ENCODE measurements at regions not wholly inside any gene's neighbourhood (a gene's known extent, or its start where the extent isn't known, plus 50 kb on each side); places are given as distances from the start of the nearest gene placed in this dataset.

GRCh38 chr2:129861666-129862288 is 117.7 kb upstream of the RAB6C start:
- TF ChIP-seq EZH2 (IDR thresholded peaks at IDR 0.05; ENCODE audit: borderline replicate concordance) (no peak), EZH2phosphoT487 (IDR thresholded peaks at IDR 0.05; ENCODE audit: low read depth, severe bottlenecking, unreplicated experiment) (no peak), CTCF (IDR thresholded peaks at IDR 0.05; ENCODE audit: poor library complexity) (no peak)
- Histone ChIP-seq H3K4me2 (no peak overlapping the region), H3K4me3 (no peak overlapping the region), H3K27me3 (no peaks in the 10 kb centered on the region), H3K4me1 (ENCODE audit: insufficient read depth) (no peaks in the 10 kb centered on the region), H4K20me1 (ENCODE audit: insufficient read depth, poor library complexity, severe bottlenecking) (no peaks in the 10 kb centered on the region), H3K27ac (no peak overlapping the region), H2AFZ (no peak overlapping the region), H3K9me2 (replicated peaks; ENCODE audit: insufficient read depth) (no peaks in the 10 kb centered on the region), H3K79me2 (no peaks in the 10 kb centered on the region), H3K36me3 (replicated peaks; ENCODE audit: insufficient read depth, low read depth) (no peaks in the 10 kb centered on the region), H3K9me3 (ENCODE audit: low read depth) (no peaks in the 10 kb centered on the region)
- WGBS (ENCODE audit: low lambda C conversion rate, missing lambda C conversion rate), result 94% methylated on average over 9 of the region's 10 CpGs
- no peak for DNase-seq (ENCODE audit: low spot score)

DNA sequence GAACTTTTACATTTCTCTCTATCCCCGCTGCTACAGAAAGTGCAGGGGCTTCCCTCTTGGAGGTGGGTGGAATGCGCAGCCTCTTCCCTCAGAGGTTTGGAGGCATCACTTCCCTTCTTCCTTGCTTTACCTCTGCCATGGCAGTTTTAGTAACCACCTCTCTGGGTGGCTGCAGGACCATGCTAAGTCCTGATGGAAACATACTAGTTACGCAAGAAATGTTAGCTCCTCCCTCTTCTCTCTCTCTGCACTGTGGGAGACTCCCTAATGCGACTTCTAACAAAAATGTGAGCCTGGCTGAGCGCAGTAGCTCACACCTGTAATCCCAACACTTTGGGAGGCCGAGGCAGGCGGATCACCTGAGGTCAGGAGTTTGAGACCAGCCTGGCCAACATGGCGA is 116.8 kb upstream of the RAB6C start:
- TF ChIP-seq EZH2 (IDR thresholded peaks at IDR 0.05; ENCODE audit: borderline replicate concordance) (no peak), CTCF (IDR thresholded peaks at IDR 0.05; ENCODE audit: poor library complexity) (no peak)
- WGBS (ENCODE audit: low lambda C conversion rate, missing lambda C conversion rate), result 87% methylated on average over 8 of the region's 8 CpGs
- H4K20me1 ChIP-seq (ENCODE audit: insufficient read depth, poor library complexity, severe bottlenecking), result no peaks in the 10 kb centered on the region
- H3K79me2 ChIP-seq, result no peaks in the 10 kb centered on the region
- no peak for DNase-seq (ENCODE audit: low spot score)
- no peak overlapping the region for H3K4me3 ChIP-seq
- no peak overlapping the region for H3K4me2 ChIP-seq
- no peaks in the 10 kb centered on the region for H3K36me3 ChIP-seq (replicated peaks; ENCODE audit: insufficient read depth, low read depth)
- H3K4me1 ChIP-seq (ENCODE audit: insufficient read depth), result no peaks in the 10 kb centered on the region
- H3K9me2 ChIP-seq (replicated peaks; ENCODE audit: insufficient read depth), result no peaks in the 10 kb centered on the region
- no peaks in the 10 kb centered on the region for H3K27me3 ChIP-seq
- H2AFZ ChIP-seq, result no peak overlapping the region
- H3K27ac ChIP-seq, result no peak overlapping the region
- H3K9me3 ChIP-seq (ENCODE audit: low read depth), result no peaks in the 10 kb centered on the region

GRCh38 chr2:129863350-129863749 is 116.1 kb upstream of the RAB6C start:
- Histone ChIP-seq H3K9me3 (ENCODE audit: low read depth) (no peaks in the 10 kb centered on the region), H3K4me1 (ENCODE audit: insufficient read depth) (no peaks in the 10 kb centered on the region), H2AFZ (no peak overlapping the region), H3K27ac (no peak overlapping the region), H3K79me2 (no peaks in the 10 kb centered on the region), H3K36me3 (replicated peaks; ENCODE audit: insufficient read depth, low read depth) (no peaks in the 10 kb centered on the region), H4K20me1 (ENCODE audit: insufficient read depth, poor library complexity, severe bottlenecking) (no peaks in the 10 kb centered on the region), H3K4me2 (no peak overlapping the region), H3K4me3 (no peak overlapping the region), H3K27me3 (no peaks in the 10 kb centered on the region), H3K9me2 (replicated peaks; ENCODE audit: insufficient read depth) (no peaks in the 10 kb centered on the region)
- no peak for DNase-seq (ENCODE audit: low spot score)
- TF ChIP-seq EZH2 (IDR thresholded peaks at IDR 0.05; ENCODE audit: borderline replicate concordance) (no peak), CTCF (IDR thresholded peaks at IDR 0.05; ENCODE audit: poor library complexity) (no peak), EZH2phosphoT487 (IDR thresholded peaks at IDR 0.05; ENCODE audit: low read depth, severe bottlenecking, unreplicated experiment) (no peak)
- 91% methylated on average over 3 of the region's 3 CpGs for WGBS (ENCODE audit: low lambda C conversion rate, missing lambda C conversion rate)

DNA sequence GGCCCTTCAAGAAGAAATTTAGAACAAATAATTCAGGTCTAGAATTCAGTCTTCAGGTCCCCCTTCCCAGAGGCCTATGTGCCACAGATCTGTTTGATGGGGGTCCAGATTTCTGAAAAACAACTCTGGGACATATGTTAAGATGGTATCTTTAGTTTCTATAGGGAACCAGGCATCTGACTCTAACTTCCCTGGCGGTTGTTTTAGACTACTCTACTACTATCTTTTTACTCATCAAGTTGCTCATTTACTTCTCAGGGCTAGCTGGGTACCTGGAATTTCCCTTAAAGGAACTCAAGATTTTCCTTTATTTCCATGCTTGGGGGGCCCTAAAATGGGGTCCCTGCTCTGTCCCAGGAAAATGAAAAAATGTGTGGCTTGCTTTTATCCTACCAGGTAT is 114.7 kb upstream of the RAB6C start:
- H3K9me2 ChIP-seq (replicated peaks; ENCODE audit: insufficient read depth), result no peaks in the 10 kb centered on the region
- DNase-seq (ENCODE audit: low spot score), result no peak
- no peaks in the 10 kb centered on the region for H3K27me3 ChIP-seq
- WGBS (ENCODE audit: low lambda C conversion rate, missing lambda C conversion rate), result 92% methylated on average over 1 of the region's 1 CpG
- TF ChIP-seq CTCF (IDR thresholded peaks at IDR 0.05; ENCODE audit: poor library complexity) (no peak), EZH2 (IDR thresholded peaks at IDR 0.05; ENCODE audit: borderline replicate concordance) (no peak), EZH2phosphoT487 (IDR thresholded peaks at IDR 0.05; ENCODE audit: low read depth, severe bottlenecking, unreplicated experiment) (no peak)
- H3K36me3 ChIP-seq (replicated peaks; ENCODE audit: insufficient read depth, low read depth), result no peaks in the 10 kb centered on the region
- no peak overlapping the region for H3K27ac ChIP-seq
- no peaks in the 10 kb centered on the region for H4K20me1 ChIP-seq (ENCODE audit: insufficient read depth, poor library complexity, severe bottlenecking)
- no peaks in the 10 kb centered on the region for H3K79me2 ChIP-seq
- no peak overlapping the region for H3K4me3 ChIP-seq
- H3K9me3 ChIP-seq (ENCODE audit: low read depth), result no peaks in the 10 kb centered on the region
- no peak overlapping the region for H2AFZ ChIP-seq
- H3K4me1 ChIP-seq (ENCODE audit: insufficient read depth), result no peaks in the 10 kb centered on the region
- no peak overlapping the region for H3K4me2 ChIP-seq
